HG03280 (cell line): ENCODE measurements at regions not wholly inside any gene's neighbourhood (a gene's known extent, or its start where the extent isn't known, plus 50 kb on each side); places are given as distances from the start of the nearest gene placed in this dataset.
"Not testable (repeated sequence)": the region's sequence is repeated elsewhere in the genome, so short reads cannot be mapped to it uniquely, and the experiment has no call there.

Experiments
- ATAC-seq: cut with Tn5 transposase; IDR thresholded peaks from one replicate; pipeline ENCODE4 v1.9.1; 2021; ENCODE audit warnings: mild to moderate bottlenecking, moderate library complexity; ENCODE audit not compliant: unreplicated experiment

- no peak for ATAC-seq
These were observed 57.0 kb upstream of the MSN start for GRCh38 chrX:65610481-65610880.

- no peak for ATAC-seq
These were observed 57.4 kb upstream of the MSN start for GRCh38 chrX:65610040-65610439.

- no peak for ATAC-seq
These were observed 58.2 kb upstream of the MSN start for GRCh38 chrX:65609237-65609636.

- ATAC-seq = no peak
These were observed 59.4 kb upstream of the MSN start for GRCh38 chrX:65608026-65608425.

- no peak for ATAC-seq
These were observed 60.2 kb upstream of the MSN start for GRCh38 chrX:65607070-65607742.

- ATAC-seq = no peak
These were observed 65.3 kb upstream of the MSN start for GRCh38 chrX:65602221-65602560.

- no peak for ATAC-seq
These were observed 65.8 kb upstream of the MSN start for GRCh38 chrX:65601530-65602220.

- no peak for ATAC-seq
These were observed 66.3 kb upstream of the MSN start for GRCh38 chrX:65601126-65601525.

GRCh38 chrX:65600106-65600505, 65.5 kb upstream of the LAS1L start:
- no peak for ATAC-seq

- no peak for ATAC-seq
These were observed 64.1 kb upstream of the LAS1L start for GRCh38 chrX:65598559-65599147.

- peak; percentile 54 for ATAC-seq
These were observed 61.9 kb upstream of the LAS1L start for GRCh38 chrX:65596270-65597034.

- peak; percentile 74 for ATAC-seq
These were observed 60.9 kb upstream of the LAS1L start for GRCh38 chrX:65595460-65595876.

GRCh38 chrX:65591206-65591605, 56.6 kb upstream of the LAS1L start:
- ATAC-seq = no peak

GRCh38 chrX:65589304-65589703, 54.7 kb upstream of the LAS1L start:
- no peak for ATAC-seq

- ATAC-seq = no peak
These were observed 54.2 kb upstream of the LAS1L start for GRCh38 chrX:65588795-65589194.

GRCh38 chrX:65587616-65588526, 53.3 kb upstream of the LAS1L start:
- ATAC-seq = no peak

GRCh38 chrX:65586491-65586890, 51.9 kb upstream of the LAS1L start:
- no peak for ATAC-seq

GRCh38 chrX:65585226-65585625, 50.6 kb upstream of the LAS1L start:
- not testable (repeated sequence) for ATAC-seq
